ENCODE measurements at regions not wholly inside any gene's neighbourhood (a gene's known extent, or its start where the extent isn't known, plus 50 kb on each side); places are given as distances from the start of the nearest gene placed in this dataset.

GRCh38 chr7:41633690-41634089 is 69.2 kb downstream of the INHBA start:
- DNase-seq (ENCODE audit: low read depth in 6 of 9, low spot score in 9 of 9) = no peak
- Histone ChIP-seq H3K27me3 (ENCODE audit: control insufficient read depth in 2 of 2, insufficient read depth in 1 of 2, low read length in 1 of 2) (no peaks in the 10 kb centered on the region), H3K36me3 (ENCODE audit: control insufficient read depth in 2 of 2, insufficient read depth in 2 of 2, low read length in 1 of 2) (no peaks in the 10 kb centered on the region), H3K27ac (ENCODE audit: low read depth in 1 of 2, low read length in 1 of 2) (no peak overlapping the region), H3K4me3 (ENCODE audit: low read length in 2 of 2) (no peak overlapping the region), H3K9me3 (ENCODE audit: control insufficient read depth in 2 of 2, insufficient read depth in 1 of 2, low read length in 1 of 2) (no peaks in the 10 kb centered on the region), H3K4me1 (ENCODE audit: control insufficient read depth in 2 of 2, insufficient read depth in 2 of 2, low read length in 2 of 2) (no peaks in the 10 kb centered on the region)
- WGBS = 97% methylated on average over 3 of the region's 3 CpGs

- no peak overlapping the region for H3K27ac ChIP-seq (ENCODE audit: low read depth in 1 of 2, low read length in 1 of 2)
- no peaks in the 10 kb centered on the region for H3K4me1 ChIP-seq (ENCODE audit: control insufficient read depth in 2 of 2, insufficient read depth in 2 of 2, low read length in 2 of 2)
- no peak for DNase-seq (ENCODE audit: low read depth in 6 of 9, low spot score in 9 of 9)
- no peaks in the 10 kb centered on the region for H3K9me3 ChIP-seq (ENCODE audit: control insufficient read depth in 2 of 2, insufficient read depth in 1 of 2, low read length in 1 of 2)
- 71% methylated on average over 4 of the region's 4 CpGs for WGBS
- H3K4me3 ChIP-seq (ENCODE audit: low read length in 2 of 2) = no peak overlapping the region
- no peaks in the 10 kb centered on the region for H3K27me3 ChIP-seq (ENCODE audit: control insufficient read depth in 2 of 2, insufficient read depth in 1 of 2, low read length in 1 of 2)
- no peaks in the 10 kb centered on the region for H3K36me3 ChIP-seq (ENCODE audit: control insufficient read depth in 2 of 2, insufficient read depth in 2 of 2, low read length in 1 of 2)
These were observed 72.1 kb downstream of the INHBA start for GRCh38 chr7:41630741-41631140.

- H3K4me3 ChIP-seq (ENCODE audit: low read length in 2 of 2) = no peak overlapping the region
- no peak overlapping the region for H3K27ac ChIP-seq (ENCODE audit: low read depth in 1 of 2, low read length in 1 of 2)
- no peaks in the 10 kb centered on the region for H3K36me3 ChIP-seq (ENCODE audit: control insufficient read depth in 2 of 2, insufficient read depth in 2 of 2, low read length in 1 of 2)
- no peaks in the 10 kb centered on the region for H3K4me1 ChIP-seq (ENCODE audit: control insufficient read depth in 2 of 2, insufficient read depth in 2 of 2, low read length in 2 of 2)
- no peaks in the 10 kb centered on the region for H3K9me3 ChIP-seq (ENCODE audit: control insufficient read depth in 2 of 2, insufficient read depth in 1 of 2, low read length in 1 of 2)
- 91% methylated on average over 1 of the region's 1 CpG for WGBS
- no peaks in the 10 kb centered on the region for H3K27me3 ChIP-seq (ENCODE audit: control insufficient read depth in 2 of 2, insufficient read depth in 1 of 2, low read length in 1 of 2)
- no peak for DNase-seq (ENCODE audit: low read depth in 6 of 9, low spot score in 9 of 9)
These were observed 73.2 kb downstream of the INHBA start for GRCh38 chr7:41629711-41630111.

GRCh38 chr7:41628901-41629300 is 74.0 kb downstream of the INHBA start:
- Histone ChIP-seq H3K27ac (ENCODE audit: low read depth in 1 of 2, low read length in 1 of 2) (no peak overlapping the region), H3K4me3 (ENCODE audit: low read length in 2 of 2) (no peak overlapping the region), H3K4me1 (ENCODE audit: control insufficient read depth in 2 of 2, insufficient read depth in 2 of 2, low read length in 2 of 2) (no peaks in the 10 kb centered on the region), H3K27me3 (ENCODE audit: control insufficient read depth in 2 of 2, insufficient read depth in 1 of 2, low read length in 1 of 2) (no peaks in the 10 kb centered on the region), H3K36me3 (ENCODE audit: control insufficient read depth in 2 of 2, insufficient read depth in 2 of 2, low read length in 1 of 2) (no peaks in the 10 kb centered on the region), H3K9me3 (ENCODE audit: control insufficient read depth in 2 of 2, insufficient read depth in 1 of 2, low read length in 1 of 2) (no peaks in the 10 kb centered on the region)
- 86% methylated on average over 3 of the region's 3 CpGs for WGBS
- no peak for DNase-seq (ENCODE audit: low read depth in 6 of 9, low spot score in 9 of 9)

- no peaks in the 10 kb centered on the region for H3K9me3 ChIP-seq (ENCODE audit: control insufficient read depth in 2 of 2, insufficient read depth in 1 of 2, low read length in 1 of 2)
- H3K27me3 ChIP-seq (ENCODE audit: control insufficient read depth in 2 of 2, insufficient read depth in 1 of 2, low read length in 1 of 2) = no peaks in the 10 kb centered on the region
- DNase-seq (ENCODE audit: low read depth in 6 of 9, low spot score in 9 of 9) = no peak
- WGBS = 91% methylated on average over 8 of the region's 8 CpGs
- no peaks in the 10 kb centered on the region for H3K36me3 ChIP-seq (ENCODE audit: control insufficient read depth in 2 of 2, insufficient read depth in 2 of 2, low read length in 1 of 2)
- no peak overlapping the region for H3K27ac ChIP-seq (ENCODE audit: low read depth in 1 of 2, low read length in 1 of 2)
- H3K4me1 ChIP-seq (ENCODE audit: control insufficient read depth in 2 of 2, insufficient read depth in 2 of 2, low read length in 2 of 2) = no peaks in the 10 kb centered on the region
- H3K4me3 ChIP-seq (ENCODE audit: low read length in 2 of 2) = no peak overlapping the region
These were observed 75.1 kb downstream of the INHBA start for GRCh38 chr7:41627645-41628298.

GRCh38 chr7:41624818-41625217 is 78.1 kb downstream of the INHBA start:
- Histone ChIP-seq H3K27me3 (ENCODE audit: control insufficient read depth in 2 of 2, insufficient read depth in 1 of 2, low read length in 1 of 2) (no peaks in the 10 kb centered on the region), H3K4me1 (ENCODE audit: control insufficient read depth in 2 of 2, insufficient read depth in 2 of 2, low read length in 2 of 2) (no peaks in the 10 kb centered on the region), H3K27ac (ENCODE audit: low read depth in 1 of 2, low read length in 1 of 2) (no peak overlapping the region), H3K9me3 (ENCODE audit: control insufficient read depth in 2 of 2, insufficient read depth in 1 of 2, low read length in 1 of 2) (no peaks in the 10 kb centered on the region), H3K4me3 (ENCODE audit: low read length in 2 of 2) (no peak overlapping the region), H3K36me3 (ENCODE audit: control insufficient read depth in 2 of 2, insufficient read depth in 2 of 2, low read length in 1 of 2) (no peaks in the 10 kb centered on the region)
- no peak for DNase-seq (ENCODE audit: low read depth in 6 of 9, low spot score in 9 of 9)

- no peak overlapping the region for H3K27ac ChIP-seq (ENCODE audit: low read depth in 1 of 2, low read length in 1 of 2)
- H3K36me3 ChIP-seq (ENCODE audit: control insufficient read depth in 2 of 2, insufficient read depth in 2 of 2, low read length in 1 of 2) = no peaks in the 10 kb centered on the region
- no peak overlapping the region for H3K4me3 ChIP-seq (ENCODE audit: low read length in 2 of 2)
- no peaks in the 10 kb centered on the region for H3K4me1 ChIP-seq (ENCODE audit: control insufficient read depth in 2 of 2, insufficient read depth in 2 of 2, low read length in 2 of 2)
- H3K27me3 ChIP-seq (ENCODE audit: control insufficient read depth in 2 of 2, insufficient read depth in 1 of 2, low read length in 1 of 2) = no peaks in the 10 kb centered on the region
- WGBS = 92% methylated on average over 7 of the region's 7 CpGs
- H3K9me3 ChIP-seq (ENCODE audit: control insufficient read depth in 2 of 2, insufficient read depth in 1 of 2, low read length in 1 of 2) = no peaks in the 10 kb centered on the region
- DNase-seq (ENCODE audit: low read depth in 6 of 9, low spot score in 9 of 9) = no peak
These were observed 80.7 kb downstream of the INHBA start for GRCh38 chr7:41621953-41622831.

- Histone ChIP-seq H3K27me3 (ENCODE audit: control insufficient read depth in 2 of 2, insufficient read depth in 1 of 2, low read length in 1 of 2) (no peaks in the 10 kb centered on the region), H3K36me3 (ENCODE audit: control insufficient read depth in 2 of 2, insufficient read depth in 2 of 2, low read length in 1 of 2) (no peaks in the 10 kb centered on the region), H3K27ac (ENCODE audit: low read depth in 1 of 2, low read length in 1 of 2) (no peak overlapping the region), H3K4me3 (ENCODE audit: low read length in 2 of 2) (no peak overlapping the region), H3K4me1 (ENCODE audit: control insufficient read depth in 2 of 2, insufficient read depth in 2 of 2, low read length in 2 of 2) (no peaks in the 10 kb centered on the region), H3K9me3 (ENCODE audit: control insufficient read depth in 2 of 2, insufficient read depth in 1 of 2, low read length in 1 of 2) (no peaks in the 10 kb centered on the region)
- no peak for DNase-seq (ENCODE audit: low read depth in 6 of 9, low spot score in 9 of 9)
- WGBS = 100% methylated on average over 1 of the region's 1 CpG
These were observed 84.9 kb downstream of the INHBA start for GRCh38 chr7:41617987-41618386.

GRCh38 chr7:41612798-41613197 is 90.1 kb downstream of the INHBA start:
- H3K4me1 ChIP-seq (ENCODE audit: control insufficient read depth in 2 of 2, insufficient read depth in 2 of 2, low read length in 2 of 2) = no peaks in the 10 kb centered on the region
- H3K9me3 ChIP-seq (ENCODE audit: control insufficient read depth in 2 of 2, insufficient read depth in 1 of 2, low read length in 1 of 2) = no peaks in the 10 kb centered on the region
- H3K36me3 ChIP-seq (ENCODE audit: control insufficient read depth in 2 of 2, insufficient read depth in 2 of 2, low read length in 1 of 2) = no peaks in the 10 kb centered on the region
- DNase-seq (ENCODE audit: low read depth in 6 of 9, low spot score in 9 of 9) = no peak
- H3K27ac ChIP-seq (ENCODE audit: low read depth in 1 of 2, low read length in 1 of 2) = no peak overlapping the region
- WGBS = 91% methylated on average over 2 of the region's 2 CpGs
- H3K27me3 ChIP-seq (ENCODE audit: control insufficient read depth in 2 of 2, insufficient read depth in 1 of 2, low read length in 1 of 2) = no peaks in the 10 kb centered on the region
- H3K4me3 ChIP-seq (ENCODE audit: low read length in 2 of 2) = no peak overlapping the region
